ENCODE measurements at regions not wholly inside any gene's neighbourhood (a gene's known extent, or its start where the extent isn't known, plus 50 kb on each side); places are given as distances from the start of the nearest gene placed in this dataset.

GRCh38 chr12:16103851-16104250 is 173.6 kb downstream of the SLC15A5 start:
- no peak for FAIRE-seq

GRCh38 chr12:16100206-16100605 is 177.3 kb downstream of the SLC15A5 start:
- no peak overlapping the region for H3K27ac ChIP-seq (ENCODE audit: low read depth, low read length)
- H3K4me1 ChIP-seq (ENCODE audit: insufficient read depth, low read length), result no peaks in the 10 kb centered on the region
- H3K4me1 Mint-ChIP-seq (ENCODE audit: low read depth, unreplicated experiment), result no peaks in the 10 kb centered on the region
- no peak overlapping the region for H3K4me3 Mint-ChIP-seq (ENCODE audit: unreplicated experiment)
- H3K27me3 Mint-ChIP-seq (ENCODE audit: low read depth, unreplicated experiment), result no peaks in the 10 kb centered on the region
- no peaks in the 10 kb centered on the region for H3K27me3 ChIP-seq (ENCODE audit: insufficient read depth, low read length)
- no peak overlapping the region for H3K4me3 ChIP-seq (ENCODE audit: insufficient read depth, low read depth, low read length)
- no peak for DNase-seq (ENCODE audit: low read depth)
- no peak overlapping the region for H3K4me2 ChIP-seq (ENCODE audit: low read length)
- TF ChIP-seq, protein P1, sequence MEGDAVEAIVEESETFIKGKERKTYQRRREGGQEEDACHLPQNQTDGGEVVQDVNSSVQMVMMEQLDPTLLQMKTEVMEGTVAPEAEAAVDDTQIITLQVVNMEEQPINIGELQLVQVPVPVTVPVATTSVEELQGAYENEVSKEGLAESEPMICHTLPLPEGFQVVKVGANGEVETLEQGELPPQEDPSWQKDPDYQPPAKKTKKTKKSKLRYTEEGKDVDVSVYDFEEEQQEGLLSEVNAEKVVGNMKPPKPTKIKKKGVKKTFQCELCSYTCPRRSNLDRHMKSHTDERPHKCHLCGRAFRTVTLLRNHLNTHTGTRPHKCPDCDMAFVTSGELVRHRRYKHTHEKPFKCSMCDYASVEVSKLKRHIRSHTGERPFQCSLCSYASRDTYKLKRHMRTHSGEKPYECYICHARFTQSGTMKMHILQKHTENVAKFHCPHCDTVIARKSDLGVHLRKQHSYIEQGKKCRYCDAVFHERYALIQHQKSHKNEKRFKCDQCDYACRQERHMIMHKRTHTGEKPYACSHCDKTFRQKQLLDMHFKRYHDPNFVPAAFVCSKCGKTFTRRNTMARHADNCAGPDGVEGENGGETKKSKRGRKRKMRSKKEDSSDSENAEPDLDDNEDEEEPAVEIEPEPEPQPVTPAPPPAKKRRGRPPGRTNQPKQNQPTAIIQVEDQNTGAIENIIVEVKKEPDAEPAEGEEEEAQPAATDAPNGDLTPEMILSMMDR (IDR thresholded peaks at IDR 0.05; ENCODE audit: insufficient read depth, low read depth, low read length), result no peak
- TF ChIP-seq EZH2 (IDR thresholded peaks at IDR 0.05; ENCODE audit: insufficient read depth, low read length), result no peak
- H3K79me2 ChIP-seq (ENCODE audit: insufficient read depth, low read length), result no peaks in the 10 kb centered on the region
- H3K9me3 ChIP-seq (ENCODE audit: insufficient read depth, low read depth, low read length), result no peaks in the 10 kb centered on the region
- H3K27ac Mint-ChIP-seq (ENCODE audit: unreplicated experiment), result no peak overlapping the region
- no peak overlapping the region for H2AFZ ChIP-seq (ENCODE audit: low read depth, low read length)
- no peak for FAIRE-seq
- H3K9ac ChIP-seq (ENCODE audit: low read length), result no peak overlapping the region
- H4K20me1 ChIP-seq (ENCODE audit: insufficient read depth, low read length), result no peaks in the 10 kb centered on the region
- peaks cover 6% of the 10 kb centered on the region for H3K9me3 Mint-ChIP-seq (ENCODE audit: unreplicated experiment)
- H3K36me3 Mint-ChIP-seq (ENCODE audit: low read depth, unreplicated experiment), result no peaks in the 10 kb centered on the region
- no peaks in the 10 kb centered on the region for H3K36me3 ChIP-seq (ENCODE audit: insufficient read depth, low read length)

More at GRCh38 chr12:16103851-16104250, 173.6 kb downstream of the SLC15A5 start:
- Histone ChIP-seq H3K36me3 (ENCODE audit: insufficient read depth, low read length) (no peaks in the 10 kb centered on the region), H3K9ac (ENCODE audit: low read length) (no peak overlapping the region), H3K9me3 (ENCODE audit: insufficient read depth, low read depth, low read length) (no peaks in the 10 kb centered on the region), H2AFZ (ENCODE audit: low read depth, low read length) (no peak overlapping the region), H3K27ac (ENCODE audit: low read depth, low read length) (no peak overlapping the region), H3K4me3 (ENCODE audit: insufficient read depth, low read depth, low read length) (no peak overlapping the region), H3K4me2 (ENCODE audit: low read length) (no peak overlapping the region), H4K20me1 (ENCODE audit: insufficient read depth, low read length) (no peaks in the 10 kb centered on the region), H3K27me3 (ENCODE audit: insufficient read depth, low read length) (no peaks in the 10 kb centered on the region), H3K79me2 (ENCODE audit: insufficient read depth, low read length) (no peaks in the 10 kb centered on the region), H3K4me1 (ENCODE audit: insufficient read depth, low read length) (no peaks in the 10 kb centered on the region)
- H3K27ac Mint-ChIP-seq (ENCODE audit: unreplicated experiment), result no peak overlapping the region
- no peaks in the 10 kb centered on the region for H3K27me3 Mint-ChIP-seq (ENCODE audit: low read depth, unreplicated experiment)
- H3K9me3 Mint-ChIP-seq (ENCODE audit: unreplicated experiment), result peaks cover 8% of the 10 kb centered on the region
- no peaks in the 10 kb centered on the region for H3K4me1 Mint-ChIP-seq (ENCODE audit: low read depth, unreplicated experiment)
- no peaks in the 10 kb centered on the region for H3K36me3 Mint-ChIP-seq (ENCODE audit: low read depth, unreplicated experiment)
- no peak for DNase-seq (ENCODE audit: low read depth)
- H3K4me3 Mint-ChIP-seq (ENCODE audit: unreplicated experiment), result no peak overlapping the region
- no peak for TF ChIP-seq EZH2 (IDR thresholded peaks at IDR 0.05; ENCODE audit: insufficient read depth, low read length)
- TF ChIP-seq, protein P1 (IDR thresholded peaks at IDR 0.05; ENCODE audit: insufficient read depth, low read depth, low read length), result no peak

DNA sequence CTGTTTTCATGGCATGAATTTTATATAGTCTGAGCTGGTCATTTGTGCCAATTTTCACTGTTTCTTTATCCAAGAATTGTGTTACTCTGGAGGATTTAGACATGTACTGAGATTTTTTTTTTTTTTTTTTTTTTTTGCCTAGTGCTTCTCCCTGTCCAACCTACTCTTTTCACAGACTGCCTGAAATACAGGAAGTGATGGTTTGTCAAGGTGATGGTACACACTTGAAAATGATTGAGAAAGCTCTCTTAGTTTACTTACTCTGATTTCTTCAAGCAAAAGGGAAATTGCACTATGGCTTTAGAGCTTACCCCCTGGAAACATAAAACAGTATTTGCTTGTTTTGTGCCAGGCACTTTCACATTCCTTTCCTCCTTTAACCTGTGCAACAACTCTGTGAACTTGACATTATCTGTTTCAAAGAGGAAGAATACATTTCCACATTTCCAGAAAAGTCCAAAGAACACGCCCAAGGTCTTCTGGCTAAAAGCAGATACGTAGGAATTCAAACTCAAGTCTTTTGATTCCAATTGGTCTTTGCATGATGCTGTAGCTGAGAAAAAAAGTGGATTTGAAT is 181.1 kb downstream of the SLC15A5 start:
- H3K4me3 ChIP-seq (ENCODE audit: insufficient read depth, low read depth, low read length), result no peak overlapping the region
- H3K27me3 Mint-ChIP-seq (ENCODE audit: low read depth, unreplicated experiment), result peaks cover 2% of the 10 kb centered on the region
- H3K4me1 Mint-ChIP-seq (ENCODE audit: low read depth, unreplicated experiment), result no peaks in the 10 kb centered on the region
- H3K4me2 ChIP-seq (ENCODE audit: low read length), result no peak overlapping the region
- H4K20me1 ChIP-seq (ENCODE audit: insufficient read depth, low read length), result no peaks in the 10 kb centered on the region
- H3K27me3 ChIP-seq (ENCODE audit: insufficient read depth, low read length), result no peaks in the 10 kb centered on the region
- no peak for DNase-seq (ENCODE audit: low read depth)
- H3K36me3 ChIP-seq (ENCODE audit: insufficient read depth, low read length), result no peaks in the 10 kb centered on the region
- H3K4me1 ChIP-seq (ENCODE audit: insufficient read depth, low read length), result no peaks in the 10 kb centered on the region
- H3K9ac ChIP-seq (ENCODE audit: low read length), result no peak overlapping the region
- no peaks in the 10 kb centered on the region for H3K79me2 ChIP-seq (ENCODE audit: insufficient read depth, low read length)
- H3K27ac ChIP-seq (ENCODE audit: low read depth, low read length), result no peak overlapping the region
- H3K36me3 Mint-ChIP-seq (ENCODE audit: low read depth, unreplicated experiment), result peaks cover 3% of the 10 kb centered on the region
- H3K4me3 Mint-ChIP-seq (ENCODE audit: unreplicated experiment), result no peak overlapping the region
- H3K9me3 ChIP-seq (ENCODE audit: insufficient read depth, low read depth, low read length), result no peaks in the 10 kb centered on the region
- TF ChIP-seq, protein P1 (IDR thresholded peaks at IDR 0.05; ENCODE audit: insufficient read depth, low read depth, low read length), result no peak
- no peak for TF ChIP-seq EZH2 (IDR thresholded peaks at IDR 0.05; ENCODE audit: insufficient read depth, low read length)
- FAIRE-seq, result no peak
- no peak overlapping the region for H3K27ac Mint-ChIP-seq (ENCODE audit: unreplicated experiment)
- H2AFZ ChIP-seq (ENCODE audit: low read depth, low read length), result no peak overlapping the region
- H3K9me3 Mint-ChIP-seq (ENCODE audit: unreplicated experiment), result peaks cover 4% of the 10 kb centered on the region
